SU-DHL-6 (cell line): ENCODE measurements at regions not wholly inside any gene's neighbourhood (a gene's known extent, or its start where the extent isn't known, plus 50 kb on each side); places are given as distances from the start of the nearest gene placed in this dataset.

Experiments
- EZH2phosphoT487 ChIP-seq: fragments of 200-600 bp; sonication (generic), shearing (Covaris generic); conservative IDR thresholded peaks from 2 replicates; pipeline ENCODE4 v1.6.1; 2018; ENCODE audit warnings: mild to moderate bottlenecking, antibody characterized with exemption, low read length, moderate library complexity, mixed read lengths
- TF ChIP-seq, protein P1 (sequence below): fragments of 200-600 bp; sonication (generic); IDR thresholded peaks from one replicate; pipeline ENCODE4 v1.5.1; 2017; ENCODE audit warnings: antibody characterized with exemption, mild to moderate bottlenecking, low read length, moderate library complexity; ENCODE audit not compliant: insufficient read depth, poor library complexity, severe bottlenecking

GRCh38 chr12:115049614-115050013 lies 365.6 kb upstream of the TBX3 start:
- TF ChIP-seq, protein P1, sequence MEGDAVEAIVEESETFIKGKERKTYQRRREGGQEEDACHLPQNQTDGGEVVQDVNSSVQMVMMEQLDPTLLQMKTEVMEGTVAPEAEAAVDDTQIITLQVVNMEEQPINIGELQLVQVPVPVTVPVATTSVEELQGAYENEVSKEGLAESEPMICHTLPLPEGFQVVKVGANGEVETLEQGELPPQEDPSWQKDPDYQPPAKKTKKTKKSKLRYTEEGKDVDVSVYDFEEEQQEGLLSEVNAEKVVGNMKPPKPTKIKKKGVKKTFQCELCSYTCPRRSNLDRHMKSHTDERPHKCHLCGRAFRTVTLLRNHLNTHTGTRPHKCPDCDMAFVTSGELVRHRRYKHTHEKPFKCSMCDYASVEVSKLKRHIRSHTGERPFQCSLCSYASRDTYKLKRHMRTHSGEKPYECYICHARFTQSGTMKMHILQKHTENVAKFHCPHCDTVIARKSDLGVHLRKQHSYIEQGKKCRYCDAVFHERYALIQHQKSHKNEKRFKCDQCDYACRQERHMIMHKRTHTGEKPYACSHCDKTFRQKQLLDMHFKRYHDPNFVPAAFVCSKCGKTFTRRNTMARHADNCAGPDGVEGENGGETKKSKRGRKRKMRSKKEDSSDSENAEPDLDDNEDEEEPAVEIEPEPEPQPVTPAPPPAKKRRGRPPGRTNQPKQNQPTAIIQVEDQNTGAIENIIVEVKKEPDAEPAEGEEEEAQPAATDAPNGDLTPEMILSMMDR: no peak
- TF ChIP-seq EZH2phosphoT487: no peak
